ENCODE measurements at regions not wholly inside any gene's neighbourhood (a gene's known extent, or its start where the extent isn't known, plus 50 kb on each side); places are given as distances from the start of the nearest gene placed in this dataset.

DNA sequence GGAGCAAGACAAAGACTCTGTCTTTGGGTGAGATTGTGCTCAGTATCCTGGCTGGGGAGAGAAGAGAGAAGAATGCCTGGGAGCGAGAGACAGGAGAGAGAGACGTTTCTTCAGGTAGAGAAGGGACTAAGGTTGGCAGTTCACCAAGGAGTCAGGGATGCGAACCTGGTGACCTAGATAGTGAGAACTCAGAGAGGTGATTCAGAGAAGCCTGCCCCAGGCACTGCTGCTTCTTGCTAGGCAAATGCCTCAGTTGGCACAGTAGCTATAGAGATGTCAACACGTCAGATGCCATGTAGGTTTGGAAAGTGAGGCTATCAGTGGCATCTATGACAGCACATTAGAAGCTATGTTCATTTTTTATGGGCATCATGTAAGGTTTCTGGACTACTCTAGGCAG lies 231.6 kb upstream of the VLDLR start:
- TF ChIP-seq CTCF (IDR thresholded peaks at IDR 0.05 in 2 of 3, conservative IDR thresholded peaks at IDR 0.05 in 1 of 3; ENCODE audit: control insufficient read depth in 2 of 3, extremely low read depth in 1 of 3, insufficient read depth in 1 of 3, low read depth in 3 of 3, low read length in 3 of 3) (no peak), CUX1 (IDR thresholded peaks at IDR 0.05; ENCODE audit: insufficient replicate concordance, low read depth, low read length) (no peak), CBX5 (IDR thresholded peaks at IDR 0.05; ENCODE audit: low read depth) (no peak), NFYA (IDR thresholded peaks at IDR 0.05; ENCODE audit: borderline replicate concordance, low read depth, low read length) (no peak), EP300 (IDR thresholded peaks at IDR 0.05; ENCODE audit: borderline replicate concordance in 1 of 2, control insufficient read depth in 1 of 2, low read depth in 2 of 2, low read length in 2 of 2) (no peak), POLR2AphosphoS5 (IDR thresholded peaks at IDR 0.05; ENCODE audit: low read length) (no peak), MAX (IDR thresholded peaks at IDR 0.05; ENCODE audit: low read depth, low read length) (no peak), CHD1 (IDR thresholded peaks at IDR 0.05; ENCODE audit: low read depth, low read length) (no peak), MYB (IDR thresholded peaks at IDR 0.05; ENCODE audit: borderline replicate concordance, low read depth, low read length) (no peak), MXI1 (IDR thresholded peaks at IDR 0.05; ENCODE audit: low read depth, low read length) (no peak)
